Naive thymus-derived CD4-positive, alpha-beta T cell (primary cell): ENCODE measurements at regions not wholly inside any gene's neighbourhood (a gene's known extent, or its start where the extent isn't known, plus 50 kb on each side); places are given as distances from the start of the nearest gene placed in this dataset.
A peak's percentile ranks its signal among the peaks of the same experiment; 100 is the strongest.

ENCODE experiments used
- ATAC-seq: fragments of 150-1000 bp; cut with Tn5 transposase; 2 replicates; pipeline ENCODE4 v1.10.0; 2021; ENCODE audit warnings: mild to moderate bottlenecking, moderate library complexity
- CTCF ChIA-PET: fragments of 350-600 bp; sonication (Branson Sonifier 250); formaldehyde crosslinking; loops from one replicate; lab custom pipeline; 2021; ENCODE audit warnings: antibody characterized with exemption; lab: Charles Lee
- POLR2A ChIA-PET: fragments of 350-600 bp; sonication (Branson Sonifier 250); formaldehyde crosslinking; loops from one replicate; lab custom pipeline; 2021; ENCODE audit warnings: antibody characterized with exemption, inconsistent platforms; lab: Charles Lee
- DNase-seq, 9 donors: peaks; one replicate each; pipeline versions ENCODE4 v3.0.0 to v3.0.0-alpha.2; 2020 to 2022; ENCODE audit warnings: mixed read lengths in 1 of 9
- H3K27ac ChIP-seq: one replicate; pipeline ENCODE4 v1.7.0; 2013; ENCODE audit warnings: mild to moderate bottlenecking, low read depth, low read length, moderate library complexity
- H3K27me3 ChIP-seq, 2 donors: one replicate each; pipeline ENCODE4 v1.7.0; 2013; ENCODE audit warnings: low read length in 2 of 2, mild to moderate bottlenecking in 2 of 2, moderate library complexity in 2 of 2; ENCODE audit not compliant: control insufficient read depth in 2 of 2, insufficient read depth in 2 of 2
- H3K36me3 ChIP-seq, 3 experiments: 1 replicate in 2 of 3; 2 replicates in 1 of 3; pipeline ENCODE4 v1.7.0; 2013; ENCODE audit warnings: low read length in 3 of 3, mild to moderate bottlenecking in 3 of 3, moderate library complexity in 1 of 3; ENCODE audit not compliant: insufficient read depth in 3 of 3, control insufficient read depth in 2 of 3
- H3K4me1 ChIP-seq, 2 donors: one replicate each; pipeline ENCODE4 v1.7.0; 2013; ENCODE audit warnings: low read length in 2 of 2, mild to moderate bottlenecking in 2 of 2, moderate library complexity in 1 of 2; ENCODE audit not compliant: control insufficient read depth in 2 of 2, insufficient read depth in 2 of 2
- H3K4me3 ChIP-seq: 2 replicates; pipeline ENCODE4 v1.7.0; 2013; ENCODE audit warnings: mild to moderate bottlenecking, low read length
- H3K9me3 ChIP-seq, 3 experiments: 1 replicate in 2 of 3; 2 replicates in 1 of 3; pipeline ENCODE4 v1.7.0; 2013; ENCODE audit warnings: low read length in 3 of 3; ENCODE audit not compliant: control insufficient read depth in 2 of 3
- H3K27ac Mint-ChIP-seq, 9 donors: one replicate each; pipeline ENCODE4 v1.8.0; 2020 to 2022; ENCODE audit warnings: mixed read lengths in 9 of 9, mild to moderate bottlenecking in 8 of 9, moderate library complexity in 5 of 9, inconsistent platforms in 2 of 9
- H3K27me3 Mint-ChIP-seq, 5 donors: one replicate each; pipeline ENCODE4 v1.8.0; 2021 to 2022; ENCODE audit warnings: mixed read lengths in 5 of 5, mild to moderate bottlenecking in 1 of 5
- H3K36me3 Mint-ChIP-seq, 5 donors: one replicate each; pipeline ENCODE4 v1.8.0; 2020 to 2022; ENCODE audit warnings: mixed read lengths in 5 of 5, mild to moderate bottlenecking in 3 of 5, inconsistent platforms in 1 of 5
- H3K4me1 Mint-ChIP-seq, 7 donors: one replicate each; pipeline ENCODE4 v1.8.0; 2020 to 2022; ENCODE audit warnings: mixed read lengths in 7 of 7, mild to moderate bottlenecking in 3 of 7, inconsistent platforms in 1 of 7
- H3K4me3 Mint-ChIP-seq, 10 donors: one replicate each; pipeline ENCODE4 v1.8.0; 2020 to 2022; ENCODE audit warnings: mild to moderate bottlenecking in 10 of 10, mixed read lengths in 10 of 10, moderate library complexity in 6 of 10, inconsistent platforms in 2 of 10
- H3K9me3 Mint-ChIP-seq, 11 donors: one replicate each; pipeline ENCODE4 v1.8.0; 2020 to 2022; ENCODE audit warnings: mixed read lengths in 11 of 11, mild to moderate bottlenecking in 4 of 11, inconsistent platforms in 1 of 11, moderate library complexity in 1 of 11
- intact Hi-C, 2 donors: fragments of 100-400 bp; cut with micrococcal nuclease; formaldehyde crosslinking; loops; one replicate each; pipeline ENCODE4 v1.15.1; 2023

- Mint-ChIP-seq H3K4me3 (no peak overlapping the region), H3K27me3 (no peaks in the 10 kb centered on the region), H3K27ac (peak overlapping the region in 2 of 9 donors; percentile 32 to 55), H3K4me1 (peaks cover 7 to 73% (median 36%) of the 10 kb centered on the region in 7 donors), H3K36me3 (peaks cover 4 to 20% (median 8%) of the 10 kb centered on the region in 5 donors), H3K9me3 (peaks cover 0 to 20% (median 3%) of the 10 kb centered on the region in 11 donors)
- Histone ChIP-seq H3K9me3 (peaks cover 0 to 4% (median 0%) of the 10 kb centered on the region in 3 experiments), H3K27me3 (no peaks in the 10 kb centered on the region), H3K27ac (no peak overlapping the region), H3K4me3 (no peak overlapping the region), H3K4me1 (no peaks in the 10 kb centered on the region), H3K36me3 (no peaks in the 10 kb centered on the region)
- ATAC-seq (no peak), DNase-seq (no peak)
- ChIA-PET CTCF (no interaction called here), POLR2A (no interaction called here)
- intact Hi-C loops: no loop called here
Measured at GRCh38 chr12:107537464-107538119, 148.0 kb upstream of the PWP1 start.

- no peak overlapping the region for H3K4me3 Mint-ChIP-seq
- Histone ChIP-seq H3K36me3 (no peaks in the 10 kb centered on the region), H3K27ac (no peak overlapping the region), H3K9me3 (no peaks in the 10 kb centered on the region), H3K4me3 (no peak overlapping the region), H3K4me1 (no peaks in the 10 kb centered on the region), H3K27me3 (no peaks in the 10 kb centered on the region)
- ChIA-PET CTCF (interaction anchor here (0.7 kb wide), 1 partner anchor 33 kb away, joined by 3 read pairs; no protein-coding TSS in a partner anchor), POLR2A (no interaction called here)
- intact Hi-C loops: no loop called here
- peaks cover 3 to 21% (median 11%) of the 10 kb centered on the region in 5 donors for H3K36me3 Mint-ChIP-seq
- DNase-seq: no peak
- peak overlapping the region in 1 of 9 donors; percentile 41 for H3K27ac Mint-ChIP-seq
- ATAC-seq: peak; percentile 38
- H3K9me3 Mint-ChIP-seq: peaks cover 0 to 10% (median 0%) of the 10 kb centered on the region in 11 donors
- peaks cover 6 to 60% (median 32%) of the 10 kb centered on the region in 7 donors for H3K4me1 Mint-ChIP-seq
- no peaks in the 10 kb centered on the region for H3K27me3 Mint-ChIP-seq
Measured at GRCh38 chr12:107539196-107539939, 146.2 kb upstream of the PWP1 start.

- peaks cover 6 to 46% (median 29%) of the 10 kb centered on the region in 7 donors for H3K4me1 Mint-ChIP-seq
Measured at GRCh38 chr12:107541001-107541705, 144.4 kb upstream of the PWP1 start.

GRCh38 chr12:107543416-107543815 lies 142.2 kb upstream of the PWP1 start:
- DNase-seq (no peak), ATAC-seq (no peak)
- Histone ChIP-seq H3K4me3 (no peak overlapping the region), H3K27ac (no peak overlapping the region), H3K27me3 (no peaks in the 10 kb centered on the region), H3K4me1 (no peaks in the 10 kb centered on the region), H3K9me3 (no peaks in the 10 kb centered on the region), H3K36me3 (peaks cover 0 to 9% (median 0%) of the 10 kb centered on the region in 3 experiments)
- Mint-ChIP-seq H3K27me3 (no peaks in the 10 kb centered on the region), H3K9me3 (peaks cover 0 to 9% (median 1%) of the 10 kb centered on the region in 11 donors), H3K36me3 (peaks cover 13 to 54% (median 37%) of the 10 kb centered on the region in 5 donors), H3K27ac (peak overlapping the region in 1 of 9 donors; percentile 47), H3K4me1 (peaks cover 7 to 30% (median 25%) of the 10 kb centered on the region in 7 donors), H3K4me3 (no peak overlapping the region)
- intact Hi-C loops: no loop called here
- ChIA-PET POLR2A (no interaction called here), CTCF (no interaction called here)

More at GRCh38 chr12:107541001-107541705, 144.4 kb upstream of the PWP1 start:
- Histone ChIP-seq H3K4me3 (no peak overlapping the region), H3K27ac (no peak overlapping the region), H3K9me3 (no peaks in the 10 kb centered on the region), H3K27me3 (no peaks in the 10 kb centered on the region), H3K4me1 (no peaks in the 10 kb centered on the region), H3K36me3 (peaks cover 0 to 5% (median 0%) of the 10 kb centered on the region in 3 experiments)
- Mint-ChIP-seq H3K36me3 (peaks cover under 1 to 36% (median 20%) of the 10 kb centered on the region in 5 donors), H3K9me3 (peaks cover 0 to 2% (median 0%) of the 10 kb centered on the region in 11 donors), H3K4me3 (no peak overlapping the region), H3K27ac (peak overlapping the region in 3 of 9 donors; percentile 41 to 54 (median 51)), H3K27me3 (no peaks in the 10 kb centered on the region)
- intact Hi-C loops: no loop called here
- ChIA-PET CTCF (no interaction called here), POLR2A (interaction anchor here (0.5 kb wide), 1 partner anchor 1191 kb away, joined by 3 read pairs; no protein-coding TSS in a partner anchor)
- DNase-seq (no peak), ATAC-seq (no peak)

- ATAC-seq: no peak
- Histone ChIP-seq H3K4me1 (no peaks in the 10 kb centered on the region), H3K36me3 (peaks cover 0 to 9% (median 0%) of the 10 kb centered on the region in 3 experiments), H3K4me3 (no peak overlapping the region), H3K27me3 (no peaks in the 10 kb centered on the region), H3K9me3 (no peaks in the 10 kb centered on the region), H3K27ac (no peak overlapping the region)
- Mint-ChIP-seq H3K9me3 (peaks cover 0 to 9% (median 1%) of the 10 kb centered on the region in 11 donors), H3K4me3 (no peak overlapping the region), H3K27me3 (no peaks in the 10 kb centered on the region), H3K36me3 (peaks cover 13 to 56% (median 39%) of the 10 kb centered on the region in 5 donors), H3K4me1 (peaks cover 7 to 29% (median 22%) of the 10 kb centered on the region in 7 donors), H3K27ac (no peak overlapping the region)
- no peak for DNase-seq
- POLR2A ChIA-PET: no interaction called here
- CTCF ChIA-PET: no interaction called here
- intact Hi-C loops: no loop called here
Measured at GRCh38 chr12:107543841-107544240, 141.8 kb upstream of the PWP1 start.

- H3K9me3 Mint-ChIP-seq: peaks cover 0 to 9% (median 1%) of the 10 kb centered on the region in 11 donors
- no peak overlapping the region for H3K27ac ChIP-seq
- intact Hi-C loops: no loop called here
- no peak overlapping the region for H3K4me3 ChIP-seq
- ChIA-PET POLR2A (no interaction called here), CTCF (interaction anchor here (0.6 kb wide), 1 partner anchor 197 kb away, joined by 3 read pairs; no protein-coding TSS in a partner anchor)
- H3K27ac Mint-ChIP-seq: peak overlapping the region in 2 of 9 donors; percentile 8 to 24
- no peaks in the 10 kb centered on the region for H3K9me3 ChIP-seq
- peaks cover 13 to 59% (median 42%) of the 10 kb centered on the region in 5 donors for H3K36me3 Mint-ChIP-seq
- ATAC-seq (no peak), DNase-seq (no peak)
- H3K4me1 ChIP-seq: no peaks in the 10 kb centered on the region
- no peak overlapping the region for H3K4me3 Mint-ChIP-seq
- H3K27me3 ChIP-seq: no peaks in the 10 kb centered on the region
- H3K27me3 Mint-ChIP-seq: no peaks in the 10 kb centered on the region
- H3K4me1 Mint-ChIP-seq: peaks cover 4 to 21% (median 14%) of the 10 kb centered on the region in 7 donors
- H3K36me3 ChIP-seq: peaks cover 0 to 9% (median 0%) of the 10 kb centered on the region in 3 experiments
Measured at GRCh38 chr12:107544937-107545336, 140.7 kb upstream of the PWP1 start.
